MV-4-11 (cell line): ENCODE measurements at regions not wholly inside any gene's neighbourhood (a gene's known extent, or its start where the extent isn't known, plus 50 kb on each side); places are given as distances from the start of the nearest gene placed in this dataset.

ENCODE experiments used
- DNase-seq: peaks from one replicate; lab custom pipeline; 2025; lab: John Stamatoyannopoulos, UW

- DNase-seq: no peak
These were observed 355.1 kb downstream of the ALG10 start for GRCh38 chr12:34377243-34378035.

DNA sequence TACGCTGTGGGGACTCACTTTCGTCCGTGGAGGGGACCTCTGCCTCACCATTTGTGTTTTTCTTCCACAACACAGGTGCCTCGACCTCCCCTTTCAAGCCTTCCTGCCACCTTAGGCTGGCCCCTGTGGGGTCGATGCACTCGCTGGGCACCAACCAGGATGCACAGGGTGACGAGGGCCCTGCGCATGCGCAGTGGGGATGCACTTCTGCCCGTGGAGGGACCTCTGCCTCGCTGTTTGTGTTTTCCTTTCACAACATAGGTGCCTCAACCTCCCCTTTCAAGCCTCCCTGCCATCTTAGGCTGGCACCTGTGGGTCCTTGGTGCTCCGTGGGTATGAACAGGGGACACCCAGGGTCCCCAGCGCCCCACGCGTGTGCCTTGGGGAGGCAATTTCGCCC lies 356.8 kb downstream of the ALG10 start:
- no peak for DNase-seq

GRCh38 chr12:34384693-34385092 lies 362.4 kb downstream of the ALG10 start:
- no peak for DNase-seq

DNA sequence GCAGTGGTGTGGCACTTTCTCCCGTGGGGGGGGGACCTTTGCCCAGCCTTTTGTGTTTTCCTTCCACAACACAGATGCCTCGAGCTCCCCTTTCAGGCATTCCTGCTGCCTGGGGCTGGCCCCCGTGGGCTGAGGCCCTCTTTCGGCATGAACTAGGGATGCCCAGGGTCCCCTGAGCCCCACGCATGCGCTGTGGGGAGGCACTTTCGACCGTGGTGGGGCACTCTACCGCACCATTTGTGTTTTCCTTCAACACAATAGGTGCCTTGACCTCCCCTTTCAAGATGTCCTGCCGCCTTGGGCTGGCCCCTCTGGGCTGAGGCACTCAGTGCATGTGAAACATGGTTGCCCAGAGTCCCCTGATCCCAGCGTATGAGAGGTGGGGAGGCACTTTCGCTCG lies 363.7 kb downstream of the ALG10 start:
- no peak for DNase-seq

GRCh38 chr12:34386621-34387255 lies 364.4 kb downstream of the ALG10 start:
- DNase-seq: no peak

DNA sequence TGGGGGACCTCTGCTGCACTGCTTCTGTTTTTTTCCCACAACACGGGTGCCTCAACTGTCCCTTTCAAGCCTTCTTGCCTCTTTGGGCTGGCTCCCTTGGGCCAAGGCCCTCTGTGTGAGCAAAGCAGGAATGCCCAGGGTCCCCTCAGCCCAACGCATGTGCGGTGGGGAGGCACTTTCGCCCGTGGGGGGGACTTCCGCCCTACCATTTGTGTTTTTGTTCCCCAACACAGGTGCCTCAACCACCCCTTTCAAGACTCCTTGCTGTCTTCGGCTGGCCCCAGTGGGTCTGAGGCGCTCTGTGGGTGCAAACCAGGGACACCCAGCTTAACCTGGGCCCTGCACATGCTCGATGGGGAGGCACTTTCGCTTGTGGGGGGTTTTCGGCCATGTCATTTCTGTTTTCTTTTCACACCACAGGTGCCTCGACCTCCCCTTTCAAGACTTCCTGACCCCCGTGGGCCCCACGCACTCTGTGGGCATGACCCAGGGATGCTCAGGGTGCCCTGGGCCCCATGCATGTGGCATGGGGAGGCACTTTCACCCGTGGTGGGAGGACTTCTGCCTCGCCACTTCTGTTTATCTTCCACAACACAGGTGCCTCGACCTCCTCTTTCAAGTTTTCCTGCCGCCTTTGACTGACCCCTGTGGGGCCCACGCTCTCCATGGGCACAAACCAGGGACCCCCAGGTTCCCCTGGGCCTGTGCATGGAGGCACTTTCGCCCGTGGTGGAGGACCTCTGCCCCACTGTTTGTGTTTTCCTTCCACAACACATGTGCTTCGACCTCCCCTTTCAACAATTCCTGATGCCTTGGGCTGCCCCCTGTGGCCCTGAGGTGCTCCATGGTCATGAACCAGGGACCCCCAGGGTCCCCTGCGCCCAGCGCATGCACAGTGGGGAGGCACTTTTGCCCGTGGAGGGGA lies 365.7 kb downstream of the ALG10 start:
- DNase-seq: no peak

DNA sequence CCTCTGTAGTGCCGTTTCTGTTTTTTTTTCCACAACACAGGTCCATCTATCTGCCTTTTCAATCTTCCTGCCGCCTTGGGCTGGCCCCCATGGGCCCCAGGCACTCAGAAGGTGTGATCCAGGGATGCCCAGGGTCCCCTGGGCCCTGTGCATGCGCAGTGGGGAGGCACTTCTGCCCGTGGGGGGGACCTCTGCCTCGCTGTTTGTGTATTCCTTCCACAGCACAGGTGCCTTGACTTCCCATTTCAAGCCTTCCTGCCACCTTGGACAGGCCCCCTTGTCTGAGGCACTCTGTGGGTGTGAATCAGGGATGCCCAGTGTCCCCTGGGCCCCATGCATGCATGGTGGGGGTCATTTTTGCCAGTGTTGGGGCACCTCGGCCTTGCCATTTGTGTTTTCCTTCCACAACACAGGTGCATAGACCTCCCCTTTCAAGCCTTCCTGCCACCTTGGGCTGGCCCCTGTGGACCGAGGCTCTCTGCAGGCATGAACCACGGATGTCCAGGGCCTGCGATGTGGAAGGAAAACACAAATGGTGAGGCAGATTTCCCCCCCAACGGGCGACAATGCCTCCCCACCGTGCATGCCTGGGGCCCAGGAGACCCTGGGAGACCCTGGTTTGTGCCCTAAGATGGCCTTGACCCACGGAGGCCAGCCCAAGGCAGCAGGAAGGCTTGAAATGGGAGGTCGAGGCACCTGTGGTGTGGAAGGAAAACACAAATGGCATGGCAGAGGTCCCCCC lies 366.5 kb downstream of the ALG10 start:
- DNase-seq: no peak

GRCh38 chr12:34389378-34390170 lies 367.3 kb downstream of the ALG10 start:
- DNase-seq: no peak

DNA sequence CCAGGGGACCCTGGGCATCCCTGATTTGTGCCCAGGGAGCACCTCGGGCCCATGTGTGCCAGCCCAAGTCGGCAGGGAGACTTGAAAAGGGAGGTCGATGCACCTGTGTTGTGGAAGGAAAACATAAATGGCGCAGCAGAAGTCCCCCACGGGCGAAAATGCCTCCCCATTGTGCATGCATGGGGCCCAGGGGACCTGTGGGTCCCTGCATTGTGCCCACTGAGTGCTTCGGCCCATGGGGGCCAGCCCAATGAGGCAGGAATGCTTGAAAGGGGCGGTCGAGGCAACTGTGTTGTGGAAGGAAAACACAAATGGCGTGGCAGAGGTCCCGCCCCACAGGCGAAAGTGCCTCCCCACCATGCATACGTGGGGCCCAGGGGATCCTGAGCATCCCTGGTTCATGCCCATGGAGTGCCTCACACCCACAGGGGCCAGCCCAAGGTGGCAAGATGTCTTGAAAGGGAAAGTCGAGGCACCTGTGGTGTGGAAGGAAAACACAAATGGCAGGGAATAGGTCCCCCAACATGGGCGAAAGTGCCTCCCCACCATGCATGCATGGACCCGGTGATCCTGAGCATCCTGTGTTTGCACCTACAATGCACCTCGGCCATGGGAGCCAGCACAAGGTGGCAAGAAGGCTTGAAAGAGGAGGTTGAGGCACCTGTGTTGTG lies 368.0 kb downstream of the ALG10 start:
- no peak for DNase-seq

DNA sequence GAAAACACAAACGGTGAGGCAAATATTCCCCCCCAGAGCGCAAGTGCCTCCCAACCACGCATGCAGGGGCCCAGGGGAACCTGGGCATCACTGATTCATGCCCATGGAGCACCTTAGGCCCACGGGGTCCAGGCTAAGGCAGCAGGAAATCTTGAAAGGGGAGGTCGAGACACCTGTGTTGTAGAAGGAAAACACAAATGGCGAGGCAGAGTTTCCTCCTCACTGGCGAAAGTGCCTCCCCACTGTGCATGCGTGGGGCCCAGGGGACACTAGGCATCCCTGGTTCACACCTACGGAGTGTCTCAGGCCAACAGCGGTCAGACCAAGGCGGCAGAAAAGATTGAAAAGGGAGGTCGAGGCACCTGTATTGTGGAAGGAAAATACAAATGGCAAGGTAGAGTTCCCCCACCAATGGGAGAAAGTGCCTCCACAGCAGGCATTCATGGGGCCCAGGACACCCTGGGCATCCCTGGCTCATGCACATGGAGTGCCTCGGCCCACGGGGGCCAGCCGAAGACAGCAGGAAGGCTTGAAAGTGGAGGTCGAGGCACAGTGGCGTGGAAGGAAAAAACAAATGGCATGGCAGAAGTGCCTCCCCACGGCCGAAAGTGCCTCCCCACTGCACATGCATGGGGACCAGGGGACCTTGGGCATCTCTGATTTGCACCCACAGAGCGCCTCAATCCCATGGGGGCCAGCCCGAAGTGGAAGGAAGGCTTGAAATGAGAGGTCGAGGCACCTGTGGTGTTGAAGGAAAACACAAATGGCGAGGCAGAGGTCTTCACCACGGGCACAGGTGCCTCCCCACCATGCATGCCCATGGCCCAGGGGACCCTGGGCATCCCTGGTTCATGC lies 368.8 kb downstream of the ALG10 start:
- DNase-seq: no peak

DNA sequence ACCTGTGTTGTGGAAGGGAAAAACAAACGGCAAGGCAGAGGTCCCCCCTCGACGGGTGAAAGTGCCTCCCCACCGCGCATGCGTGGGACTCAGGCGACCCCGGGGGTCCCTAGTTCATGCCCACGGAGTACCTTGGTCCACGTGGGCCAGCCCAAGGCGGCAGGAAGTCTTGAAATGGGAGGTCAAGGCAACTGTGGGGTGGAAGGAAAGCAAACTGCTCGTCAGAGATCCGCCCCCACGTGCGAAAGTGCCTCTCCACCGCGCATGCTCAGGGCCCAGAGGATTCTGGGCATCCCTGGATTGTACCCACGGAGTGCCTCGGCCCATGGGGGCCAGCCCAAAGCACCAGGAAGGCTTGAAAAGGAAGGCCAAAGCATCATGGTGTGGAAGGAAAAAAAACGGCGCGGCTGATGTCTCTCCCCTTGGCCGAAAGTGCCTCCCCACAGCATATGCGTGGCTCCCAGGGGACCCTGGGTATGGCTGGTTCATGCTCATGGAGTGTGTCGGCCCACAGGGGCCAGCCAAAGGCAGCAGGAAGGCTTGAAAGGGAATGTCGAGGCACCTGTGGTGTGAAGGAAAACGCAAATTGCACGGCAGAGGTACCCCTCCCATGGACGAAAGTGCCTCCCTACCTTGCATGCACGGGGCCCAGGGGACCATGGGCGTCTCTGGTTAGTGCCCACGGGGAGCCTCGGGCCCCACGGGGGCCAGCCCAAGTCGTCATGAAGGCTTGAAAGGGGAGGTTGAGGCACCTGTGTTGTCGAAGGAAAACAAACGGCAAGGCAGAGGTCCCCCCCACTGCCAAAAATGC lies 369.7 kb downstream of the ALG10 start:
- DNase-seq: no peak

GRCh38 chr12:34392741-34393085 lies 370.4 kb downstream of the ALG10 start:
- DNase-seq: no peak

GRCh38 chr12:34393086-34393820 lies 371.0 kb downstream of the ALG10 start:
- DNase-seq: no peak

DNA sequence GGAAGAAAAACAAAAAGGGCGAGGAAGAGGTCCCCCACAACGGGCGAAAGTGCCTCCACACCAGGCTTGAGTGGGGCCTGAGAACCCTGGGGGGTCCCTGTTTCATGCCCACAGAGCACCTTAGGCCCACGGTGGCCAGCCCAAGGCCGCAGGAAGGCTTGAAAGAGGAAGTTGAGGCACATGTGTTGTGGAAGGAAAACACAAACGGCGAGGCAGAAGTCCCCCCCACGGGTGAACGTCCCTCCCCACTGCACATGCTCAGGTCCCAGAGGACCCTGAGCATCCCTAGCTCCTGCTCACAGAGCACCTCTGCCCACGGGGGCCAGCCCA lies 371.5 kb downstream of the ALG10 start:
- DNase-seq: no peak

DNA sequence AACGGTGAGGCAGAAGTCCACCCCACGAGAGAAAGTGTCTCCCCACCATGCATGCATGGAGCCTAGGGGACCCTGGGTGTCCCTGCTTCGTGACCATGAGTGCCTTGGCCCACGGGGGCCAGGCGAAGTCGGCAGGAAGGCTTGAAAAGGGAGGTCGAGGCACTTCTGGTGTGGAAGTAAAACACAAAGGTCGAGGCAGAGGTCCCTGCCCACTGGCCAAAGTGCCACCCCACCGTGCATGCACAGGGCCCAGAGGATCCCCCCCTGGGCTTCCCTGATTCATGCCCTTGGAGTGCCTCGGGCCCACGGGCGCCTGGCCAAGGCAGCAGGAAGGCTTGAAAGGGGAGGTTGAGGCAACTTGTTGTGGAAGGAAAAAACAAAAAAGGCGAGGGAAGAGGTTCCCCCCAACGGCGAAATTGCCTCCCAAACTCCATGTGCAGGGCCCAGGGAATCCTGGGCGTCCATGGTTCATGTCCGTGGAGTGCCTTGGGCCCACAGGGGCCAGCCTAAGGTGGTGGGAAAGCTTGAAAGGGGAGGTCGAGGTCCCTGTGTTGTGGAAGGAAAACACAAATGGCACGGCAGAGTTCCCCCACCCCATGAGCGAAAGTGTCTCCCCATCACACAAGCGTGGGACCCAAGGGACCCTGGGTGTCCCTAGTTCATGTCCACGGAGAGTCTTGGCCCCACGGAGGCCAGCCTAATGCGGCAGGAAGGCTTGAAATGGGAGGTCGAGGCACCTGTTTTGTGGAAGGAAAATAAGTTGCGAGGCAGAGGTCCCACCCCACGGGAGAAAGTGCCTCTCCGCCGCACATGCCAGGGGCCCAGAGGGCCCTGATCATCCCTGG lies 372.1 kb downstream of the ALG10 start:
- DNase-seq: no peak

GRCh38 chr12:34395056-34396005 lies 373.0 kb downstream of the ALG10 start:
- DNase-seq: no peak
